GM19438 (cell line): ENCODE measurements at regions not wholly inside any gene's neighbourhood (a gene's known extent, or its start where the extent isn't known, plus 50 kb on each side); places are given as distances from the start of the nearest gene placed in this dataset.

ENCODE experiments used
- ATAC-seq: cut with Tn5 transposase; IDR thresholded peaks from one replicate; pipeline ENCODE4 v1.9.1; 2021; ENCODE audit warnings: low read depth; ENCODE audit not compliant: unreplicated experiment

- ATAC-seq = no peak
These were observed 60.1 kb upstream of the TRABD2B start for GRCh38 chr1:48057249-48057648.

GRCh38 chr1:48055876-48056764, 58.9 kb upstream of the TRABD2B start:
- no peak for ATAC-seq

DNA sequence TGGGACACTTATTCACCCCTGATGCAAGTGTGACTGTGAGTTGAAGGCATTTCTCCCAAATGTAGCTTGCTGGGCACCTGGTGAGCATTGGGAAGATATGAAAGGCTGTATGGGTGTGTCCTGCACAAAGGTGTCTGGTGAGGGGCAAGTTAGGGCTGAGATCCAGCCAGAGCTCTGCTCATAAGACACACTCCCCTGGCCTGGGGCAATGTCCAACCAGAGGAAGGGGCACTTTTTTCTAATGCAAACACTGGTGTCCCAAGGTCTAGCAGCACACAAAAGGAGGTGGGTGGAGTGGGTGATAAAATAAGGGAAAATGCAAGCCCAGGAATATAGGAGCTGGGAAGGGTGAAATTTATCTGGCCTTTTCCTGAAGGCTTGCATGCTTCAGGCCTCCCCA, 57.0 kb upstream of the TRABD2B start:
- no peak for ATAC-seq

DNA sequence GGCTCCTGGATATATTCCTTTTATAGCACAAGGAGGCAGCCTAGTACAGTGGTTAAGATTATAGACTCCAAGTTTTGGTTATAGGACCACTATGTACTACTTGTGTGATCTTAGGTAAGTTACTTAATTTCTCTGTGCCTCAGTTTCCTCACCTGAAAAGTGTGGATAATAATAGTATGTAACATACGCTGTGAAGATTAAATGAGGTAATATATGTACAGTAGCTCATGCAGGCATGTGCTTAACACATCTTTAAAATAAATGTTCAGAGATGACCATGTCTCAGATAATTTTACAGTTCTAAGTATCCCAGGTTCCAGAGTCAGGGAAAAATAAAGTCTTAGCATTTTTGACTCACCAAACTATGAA, 55.7 kb upstream of the TRABD2B start:
- no peak for ATAC-seq

DNA sequence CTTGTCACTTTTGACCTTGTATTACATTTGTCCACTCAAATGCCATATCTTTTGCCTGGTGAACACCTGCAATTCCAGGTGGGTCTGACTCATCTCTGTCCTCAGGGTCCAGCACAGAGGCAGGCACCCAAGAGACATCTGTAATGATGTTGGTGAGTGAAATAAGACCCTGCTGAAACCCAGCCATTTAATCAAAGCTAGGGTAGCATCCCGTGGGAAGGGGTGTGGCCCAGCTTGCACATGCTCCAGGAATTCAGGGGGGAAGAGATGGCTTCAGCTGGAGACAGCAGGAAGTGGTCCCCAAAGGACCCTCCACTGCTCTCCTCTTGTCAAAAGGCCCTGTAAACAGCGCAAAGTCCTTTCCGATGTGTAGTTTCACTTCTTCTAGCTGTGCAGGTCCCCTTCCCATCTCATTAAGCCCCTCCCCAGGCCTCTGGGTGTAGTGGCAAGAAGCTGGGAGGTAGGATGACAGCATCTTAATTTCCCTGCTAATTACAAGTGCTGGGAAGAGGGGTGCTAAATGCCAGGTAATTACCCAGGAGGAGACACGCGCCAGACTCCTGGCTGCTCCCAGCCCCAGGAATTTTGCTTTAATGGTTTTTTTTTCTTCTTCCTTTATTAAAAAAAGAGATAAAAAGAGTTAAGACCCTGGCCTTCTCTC, 54.4 kb upstream of the TRABD2B start:
- ATAC-seq = no peak

DNA sequence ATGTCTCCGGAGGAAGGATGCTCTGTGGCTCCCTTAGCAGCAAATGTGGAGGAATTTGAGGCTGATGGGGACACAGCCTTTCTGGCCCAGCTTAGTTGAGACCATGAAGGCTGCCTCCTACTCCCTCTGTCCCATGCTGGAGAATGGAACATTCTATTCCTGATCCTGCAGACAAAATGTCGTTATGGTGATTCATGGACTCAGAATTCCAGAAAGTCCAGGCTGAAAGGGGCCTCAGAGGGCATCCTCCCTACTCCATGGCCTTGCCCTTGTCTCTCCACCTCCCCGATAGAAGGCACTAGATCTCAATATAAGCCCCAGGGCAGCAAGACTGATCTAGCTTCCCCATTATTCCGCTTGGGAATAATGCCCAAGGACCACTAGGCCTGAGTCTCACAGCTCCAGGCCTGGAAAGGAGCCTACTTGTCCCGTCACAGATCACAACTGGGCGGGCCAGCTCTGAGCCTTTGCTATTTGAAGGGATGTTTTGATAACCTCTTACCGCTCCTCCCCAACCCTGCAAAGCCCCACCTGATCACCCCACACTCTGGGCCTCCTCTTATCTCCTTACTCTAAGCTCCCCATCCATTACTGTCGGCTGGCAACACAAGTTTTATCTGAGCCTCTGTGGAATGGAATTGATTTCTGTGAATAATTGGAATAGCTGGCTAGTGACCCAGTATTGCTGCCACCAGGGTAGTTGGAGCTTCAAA, 52.8 kb upstream of the TRABD2B start:
- ATAC-seq = no peak

GRCh38 chr1:48048980-48049379, 51.8 kb upstream of the TRABD2B start:
- no peak for ATAC-seq

DNA sequence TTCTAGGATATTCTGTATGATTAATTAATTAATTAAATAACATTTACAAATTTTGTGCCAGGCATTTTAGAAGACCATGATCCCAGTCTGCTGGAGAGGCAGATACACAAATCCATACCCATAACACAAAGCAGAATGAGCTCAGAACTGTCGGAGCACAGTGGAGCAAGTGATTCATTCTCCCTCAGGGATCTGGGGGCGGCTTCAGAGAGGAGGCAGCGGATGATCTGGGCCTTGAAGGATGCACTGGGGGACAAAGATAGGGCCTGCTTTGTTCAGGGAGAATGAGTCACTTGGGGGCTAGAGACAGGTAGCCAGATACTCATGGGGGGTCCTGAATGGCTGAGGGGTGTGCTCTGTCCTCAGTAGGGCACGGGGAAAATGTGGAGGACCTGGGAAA, 50.9 kb upstream of the TRABD2B start:
- no peak for ATAC-seq

DNA sequence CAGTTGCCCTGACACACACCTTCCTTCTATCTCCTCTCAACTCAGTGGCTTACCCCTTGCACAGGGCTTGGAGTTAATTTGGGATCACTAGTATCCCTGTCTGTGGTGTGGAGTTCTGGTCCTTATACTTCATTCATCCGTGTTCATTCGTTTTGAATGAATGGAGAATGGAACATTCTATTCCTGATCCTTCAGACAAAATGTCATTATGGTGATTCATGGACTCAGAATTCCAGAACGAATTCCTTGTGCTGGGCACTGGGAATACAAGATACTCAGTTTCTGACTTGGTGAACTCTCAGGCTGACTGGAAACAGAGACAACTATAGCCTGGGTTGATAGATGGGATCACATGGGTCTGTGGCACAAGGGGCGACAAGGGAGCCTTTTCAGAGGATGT, 49.9 kb upstream of the TRABD2B start:
- ATAC-seq = no peak
